ENCODE measurements at regions not wholly inside any gene's neighbourhood (a gene's known extent, or its start where the extent isn't known, plus 50 kb on each side); places are given as distances from the start of the nearest gene placed in this dataset.
"Not testable (repeated sequence)": the region's sequence is repeated elsewhere in the genome, so short reads cannot be mapped to it uniquely, and the experiment has no call there.

GRCh38 chr10:4274671-4275070 lies 489.7 kb upstream of the KLF6 start:
- TF ChIP-seq E2F1 (CRISPR knock-in tag; IDR thresholded peaks at IDR 0.05); TCF7 (IDR thresholded peaks at IDR 0.05; ENCODE audit: borderline replicate concordance); MYC (IDR thresholded peaks at IDR 0.05; ENCODE audit: low read depth, low read length); MYC (CRISPR knock-in tag; IDR thresholded peaks at IDR 0.05; ENCODE audit: borderline replicate concordance, low read depth); EP300 (IDR thresholded peaks at IDR 0.05; ENCODE audit: low read length); ATF1 (CRISPR knock-in tag; IDR thresholded peaks at IDR 0.05); ATF1 (tag; IDR thresholded peaks at IDR 0.05); POLR2A (conservative IDR thresholded peaks at IDR 0.05); EZH2 (IDR thresholded peaks at IDR 0.05; ENCODE audit: borderline replicate concordance, low read depth, low read length); HNRNPL (IDR thresholded peaks at IDR 0.05; ENCODE audit: low read depth, low read length): not testable (repeated sequence)

Data from K562 (cell line).